Spleen (tissue), 7 donors: ENCODE measurements at regions not wholly inside any gene's neighbourhood (a gene's known extent, or its start where the extent isn't known, plus 50 kb on each side); places are given as distances from the start of the nearest gene placed in this dataset.

Experiments used
- POLR2A ChIP-seq, 3 donors: fragments of 450-650 bp; IDR thresholded peaks; one replicate each; pipeline ENCODE4 v1.5.1; 2017; ENCODE audit warnings: antibody characterized with exemption in 3 of 3, mild to moderate bottlenecking in 1 of 3
- POLR2AphosphoS5 ChIP-seq, 3 donors: sonication (generic); formaldehyde crosslinking; IDR thresholded peaks; one replicate each; pipeline ENCODE4 v1.5.1; 2017; ENCODE audit warnings: antibody characterized with exemption in 3 of 3
- TF ChIP-seq, protein P1 (sequence below), 11 experiments: fragments of 200-600 bp in 7 of 11; fragments of 450-650 bp in 4 of 11; sonication (generic) in 4 of 11; IDR thresholded peaks in 8 of 11; conservative IDR thresholded peaks in 3 of 11; 1 replicate in 7 of 11; 2 replicates in 4 of 11; pipeline versions ENCODE4 v1.4.0 to v1.8.0; 2016 to 2021; ENCODE audit warnings: antibody characterized with exemption in 11 of 11, inconsistent platforms in 4 of 11, mild to moderate bottlenecking in 1 of 11
- donor health status: DM: no; HTN: no; CAD: no; lungs with moderate emphysema.
- donor health status: DM: no; HTN: no; CAD: no.
- donor health status: DM: no; HTN: no; CAD: no.

DNA sequence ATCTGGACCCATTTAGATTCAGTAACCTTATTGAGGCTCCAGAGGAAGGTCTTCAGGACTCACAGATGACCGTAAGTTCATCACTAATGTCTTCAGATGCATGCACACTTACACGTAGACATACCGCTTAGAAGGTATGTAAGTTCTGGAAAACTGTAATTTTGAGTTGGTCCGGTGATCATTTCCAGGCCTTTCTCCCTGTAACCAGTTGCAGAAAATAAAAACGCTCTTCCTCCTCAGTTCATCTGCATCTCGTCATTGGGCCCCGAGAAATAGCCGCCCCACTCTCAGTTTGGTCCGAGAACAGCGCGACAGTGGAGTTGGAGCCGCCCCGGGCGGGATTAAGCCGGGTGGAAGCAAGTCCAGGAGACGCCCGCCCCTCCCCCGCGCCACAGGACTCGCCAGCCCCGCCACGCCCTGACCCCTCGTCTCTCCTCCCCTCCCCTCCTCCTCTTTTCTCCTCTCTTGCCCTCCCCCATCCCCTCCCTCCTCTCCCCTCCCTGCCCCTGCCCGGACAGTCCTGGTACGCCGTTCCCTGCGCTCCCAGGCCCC is 83.7 kb downstream of the TNFAIP2 start:
- TF ChIP-seq, protein P1, sequence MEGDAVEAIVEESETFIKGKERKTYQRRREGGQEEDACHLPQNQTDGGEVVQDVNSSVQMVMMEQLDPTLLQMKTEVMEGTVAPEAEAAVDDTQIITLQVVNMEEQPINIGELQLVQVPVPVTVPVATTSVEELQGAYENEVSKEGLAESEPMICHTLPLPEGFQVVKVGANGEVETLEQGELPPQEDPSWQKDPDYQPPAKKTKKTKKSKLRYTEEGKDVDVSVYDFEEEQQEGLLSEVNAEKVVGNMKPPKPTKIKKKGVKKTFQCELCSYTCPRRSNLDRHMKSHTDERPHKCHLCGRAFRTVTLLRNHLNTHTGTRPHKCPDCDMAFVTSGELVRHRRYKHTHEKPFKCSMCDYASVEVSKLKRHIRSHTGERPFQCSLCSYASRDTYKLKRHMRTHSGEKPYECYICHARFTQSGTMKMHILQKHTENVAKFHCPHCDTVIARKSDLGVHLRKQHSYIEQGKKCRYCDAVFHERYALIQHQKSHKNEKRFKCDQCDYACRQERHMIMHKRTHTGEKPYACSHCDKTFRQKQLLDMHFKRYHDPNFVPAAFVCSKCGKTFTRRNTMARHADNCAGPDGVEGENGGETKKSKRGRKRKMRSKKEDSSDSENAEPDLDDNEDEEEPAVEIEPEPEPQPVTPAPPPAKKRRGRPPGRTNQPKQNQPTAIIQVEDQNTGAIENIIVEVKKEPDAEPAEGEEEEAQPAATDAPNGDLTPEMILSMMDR (IDR thresholded peaks at IDR 0.05 in 8 of 11, conservative IDR thresholded peaks at IDR 0.05 in 3 of 11): no peak
- TF ChIP-seq POLR2A (IDR thresholded peaks at IDR 0.05) (no peak), POLR2AphosphoS5 (IDR thresholded peaks at IDR 0.05) (no peak)
